K562 (cell line): ENCODE measurements at regions not wholly inside any gene's neighbourhood (a gene's known extent, or its start where the extent isn't known, plus 50 kb on each side); places are given as distances from the start of the nearest gene placed in this dataset.
"Not testable (repeated sequence)": the region's sequence is repeated elsewhere in the genome, so short reads cannot be mapped to it uniquely, and the experiment has no call there.

Experiments
- ATAC-seq: fragments of 200-7000 bp; cut with Tn5 transposase; 3 replicates; pipeline ENCODE4 v1.9.1; 2020; ENCODE audit warnings: moderate library complexity
- BruUV-seq: library from RNA; stranded (reverse); fragments of 400-500 nt; replicated peaks from 2 replicates; lab custom pipeline; 2021; lab: Mats Ljungman, UMichigan
- CTCF ChIA-PET: fragments of 300-600 bp; formaldehyde crosslinking; extraction: SDS; loops from one replicate; lab custom pipeline; 2021; ENCODE audit warnings: low intra/inter-chr PET ratio; lab: Yijun Ruan, JAX
- POLR2A ChIA-PET: fragments of 300-600, 350-650 bp; sonication (Branson Sonifier 250); formaldehyde crosslinking; extraction: SDS; loops from one replicate; lab custom pipeline; 2021; ENCODE audit warnings: antibody characterized with exemption, inconsistent platforms; lab: Yijun Ruan, JAX
- DNase-seq, 4 experiments: peaks; one replicate each; pipeline versions ENCODE4 v3.0.0 to v3.0.0-alpha.2; 2011 to 2018; ENCODE audit warnings: low spot score in 3 of 4, mixed read lengths in 3 of 4; ENCODE audit errors: extremely low read depth in 1 of 4
- FAIRE-seq: peaks from 2 replicates; lab custom pipeline; 2011; peaks lifted over from hg19 to GRCh38; lab: Jason Lieb, UNC
- H2AFZ ChIP-seq: 2 replicates; pipeline ENCODE4 v1.6.0; 2011; ENCODE audit warnings: low read depth, low read length, control low read depth, inconsistent platforms
- H3K27ac ChIP-seq: fragments of 200-600 bp; 3 replicates; pipeline ENCODE4 v1.8.0; 2011; ENCODE audit warnings: low read depth, mild to moderate bottlenecking, control low read depth, inconsistent platforms, low read length, moderate library complexity, mixed read lengths; ENCODE audit errors: extremely low read depth
- H3K27me3 ChIP-seq, 2 experiments: fragments of 300-600 bp in 1 of 2; 2 replicates in 1 of 2; 3 replicates in 1 of 2; pipeline versions ENCODE4 v1.6.0 to v1.8.0; 2011; ENCODE audit warnings: inconsistent platforms in 2 of 2, low read length in 2 of 2, mild to moderate bottlenecking in 1 of 2, mixed read lengths in 1 of 2, moderate library complexity in 1 of 2; ENCODE audit not compliant: control insufficient read depth in 2 of 2, insufficient read depth in 2 of 2
- H3K36me3 ChIP-seq: fragments of 300-600 bp; 3 replicates; pipeline ENCODE4 v1.8.0; 2011; ENCODE audit warnings: mild to moderate bottlenecking, low read length, inconsistent platforms; ENCODE audit not compliant: control insufficient read depth, insufficient read depth
- H3K4me1 ChIP-seq, 2 experiments: fragments of 200-600 bp in 1 of 2; replicated peaks in 1 of 2; 2 replicates in 1 of 2; 3 replicates in 1 of 2; pipeline versions ENCODE4 v1.5.1 to v1.8.0; 2011; ENCODE audit warnings: inconsistent platforms in 2 of 2, low read length in 2 of 2, mild to moderate bottlenecking in 1 of 2, mixed read lengths in 1 of 2, moderate library complexity in 1 of 2; ENCODE audit not compliant: control insufficient read depth in 2 of 2, insufficient read depth in 2 of 2
- H3K4me2 ChIP-seq: 2 replicates; pipeline ENCODE4 v1.6.1; 2011; ENCODE audit warnings: low read length, control low read depth, inconsistent platforms, mixed read lengths; ENCODE audit not compliant: insufficient read depth
- H3K4me3 ChIP-seq: fragments of 200-600 bp; sonication (generic), shearing (Covaris generic); 2 replicates; pipeline ENCODE4 v1.5.1; 2016; ENCODE audit warnings: control low read depth, inconsistent platforms
- H3K79me2 ChIP-seq: fragments of 200-600 bp; 3 replicates; pipeline ENCODE4 v1.8.0; 2011; ENCODE audit warnings: low read length, inconsistent platforms; ENCODE audit not compliant: control insufficient read depth, insufficient read depth
- H3K9ac ChIP-seq, 2 experiments: 2 replicates each; pipeline versions ENCODE4 v1.6.0 to v1.6.1; 2011; ENCODE audit warnings: low read depth in 2 of 2, low read length in 2 of 2, control low read depth in 1 of 2, inconsistent platforms in 1 of 2, mild to moderate bottlenecking in 1 of 2, mixed read lengths in 1 of 2; ENCODE audit not compliant: insufficient read depth in 1 of 2
- H3K9me1 ChIP-seq: one replicate; pipeline ENCODE4 v1.6.0; 2011; ENCODE audit warnings: inconsistent platforms, mild to moderate bottlenecking, low read length, moderate library complexity; ENCODE audit not compliant: control insufficient read depth, insufficient read depth
- H3K9me3 ChIP-seq: replicated peaks from 2 replicates; pipeline ENCODE4 v1.5.1; 2011; ENCODE audit warnings: low read depth, low read length, inconsistent platforms; ENCODE audit not compliant: control insufficient read depth, insufficient read depth
- H4K20me1 ChIP-seq: replicated peaks from 2 replicates; pipeline ENCODE4 v1.6.1; 2011; ENCODE audit warnings: low read length, inconsistent platforms, mixed read lengths; ENCODE audit not compliant: control insufficient read depth, insufficient read depth
- CC2D1A ChIP-seq: fragments of 450-650 bp; IDR thresholded peaks from 2 replicates; pipeline ENCODE4 v1.6.1; 2017; ENCODE audit warnings: mild to moderate bottlenecking
- KDM2B ChIP-seq: fragments of 250-450 bp; sonication (Bioruptor Pico); IDR thresholded peaks from 2 replicates; pipeline ENCODE4 v1.8.0; 2021; ENCODE audit warnings: mild to moderate bottlenecking, moderate library complexity
- MECOM ChIP-seq: fragments of 250-450 bp; sonication (Bioruptor Pico); IDR thresholded peaks from 2 replicates; pipeline ENCODE4 v1.8.0; 2022; ENCODE audit warnings: inconsistent platforms
- NR4A1 ChIP-seq, 2 experiments: fragments of 250-450 bp in 1 of 2; fragments of 450-650 bp in 1 of 2; sonication (Bioruptor Pico) in 1 of 2; IDR thresholded peaks; 2 replicates each; pipeline versions ENCODE4 v1.4.0 to v1.6.1; 2016 to 2020; ENCODE audit warnings: mild to moderate bottlenecking in 2 of 2, missing compliant biosample characterization in 1 of 2, missing genetic modification characterization in 1 of 2, moderate library complexity in 1 of 2
- PCBP1 ChIP-seq: fragments of 200-400 bp; formaldehyde crosslinking; IDR thresholded peaks from 2 replicates; pipeline ENCODE4 v1.6.1; 2018; ENCODE audit warnings: mild to moderate bottlenecking, low read depth, low read length; ENCODE audit not compliant: poor library complexity, severe bottlenecking
- TGIF2 ChIP-seq: sonication (generic); formaldehyde crosslinking; IDR thresholded peaks from 2 replicates; pipeline ENCODE4 v1.8.1; 2022; ENCODE audit warnings: mild to moderate bottlenecking, missing genetic modification reagents, moderate library complexity
- ZNF407 ChIP-seq: fragments of 450-650 bp; IDR thresholded peaks from 2 replicates; pipeline ENCODE4 v1.6.1; 2016; ENCODE audit warnings: low read depth
- WGBS: fragments of 100-300 bp; shearing (Covaris generic); methylation state at CpG from one replicate; pipeline ENCODE4 v1.1.6; 2016; ENCODE audit warnings: low coverage, mixed read lengths; ENCODE audit not compliant: insufficient coverage; ENCODE audit errors: missing lambda C conversion rate; 5-methylcytosine and 5-hydroxymethylcytosine counted together
- in situ Hi-C: fragments of 300-500 bp; cut with MboI; formaldehyde crosslinking; loops from 4 replicates; pipeline ENCODE4 v1.15.0; 2018; ENCODE audit warnings: inconsistent platforms, mixed read lengths
- intact Hi-C: fragments of 100-400 bp; cut with micrococcal nuclease; formaldehyde crosslinking; loops from 2 replicates; pipeline ENCODE4 v1.14.2; 2022

DNA sequence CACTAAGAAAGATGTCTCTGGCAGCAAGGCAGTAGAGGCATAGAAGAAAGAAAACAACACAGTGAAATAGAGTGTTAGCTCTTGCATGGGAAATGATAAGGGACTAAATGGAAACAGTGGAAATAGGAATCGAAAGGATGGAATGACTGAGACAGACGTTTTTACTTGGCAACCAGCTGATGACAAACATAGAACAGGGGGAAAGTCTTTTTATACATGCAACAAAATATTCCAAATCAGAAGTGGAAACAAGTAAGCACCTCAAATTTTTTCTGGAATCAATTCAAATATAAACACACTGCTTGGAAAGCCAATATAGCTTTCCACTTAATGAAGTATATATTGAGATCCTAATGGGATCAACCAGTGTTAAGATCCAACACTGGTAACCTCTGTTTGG lies 110.2 kb downstream of the MZT1 start (continued):
- no peak for TF ChIP-seq ZNF407
- no peak for TF ChIP-seq NR4A1 (CRISPR knock-in tag; IDR thresholded peaks at IDR 0.05)
- TF ChIP-seq NR4A1 (tag; IDR thresholded peaks at IDR 0.05): no peak
- TF ChIP-seq PCBP1: no peak
- TF ChIP-seq MECOM: no peak
- TF ChIP-seq CC2D1A: no peak
- no peak for TF ChIP-seq TGIF2 (CRISPR knock-in tag)
- TF ChIP-seq KDM2B: no peak

DNA sequence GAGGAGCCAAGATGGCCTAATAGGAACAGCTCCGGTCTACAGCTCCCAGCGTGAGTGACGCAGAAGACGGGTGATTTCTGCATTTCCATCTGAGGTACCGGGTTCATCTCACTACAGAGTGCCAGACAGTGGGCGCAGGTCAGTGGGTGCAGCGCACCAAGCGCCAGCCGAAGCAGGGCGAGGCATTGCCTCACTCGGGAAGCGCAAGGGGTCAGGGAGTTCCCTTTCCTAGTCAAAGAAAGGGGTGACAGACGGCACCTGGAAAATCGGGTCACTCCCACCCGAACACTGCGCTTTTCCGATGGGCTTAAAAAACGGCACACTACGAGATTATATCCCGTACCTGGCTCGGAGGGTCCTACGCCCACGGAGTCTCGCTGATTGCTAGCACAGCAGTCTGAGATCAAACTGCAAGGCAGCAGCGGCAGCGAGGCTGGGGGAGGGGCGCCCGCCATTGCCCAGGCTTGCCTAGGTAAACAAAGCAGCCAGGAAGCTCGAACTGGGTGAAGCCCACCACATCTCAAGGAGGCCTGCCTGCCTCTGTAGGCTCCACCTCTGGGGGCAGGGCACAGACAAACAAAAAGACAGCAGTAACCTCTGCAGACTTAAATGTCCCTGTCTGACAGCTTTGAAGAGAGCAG lies 117.1 kb downstream of the MZT1 start:
- FAIRE-seq, POLR2A ChIA-PET, BruUV-seq, in situ Hi-C loops, intact Hi-C loops, H3K9me3 ChIP-seq, H3K27ac ChIP-seq, H3K4me3 ChIP-seq, CTCF ChIA-PET, H3K9ac ChIP-seq, DNase-seq, H2AFZ ChIP-seq, H3K4me1 ChIP-seq, H3K36me3 ChIP-seq, ATAC-seq, H4K20me1 ChIP-seq, H3K4me2 ChIP-seq, H3K27me3 ChIP-seq, H3K9me1 ChIP-seq, H3K79me2 ChIP-seq: not testable (repeated sequence)
- 0% methylated on average over 6 of the region's 29 CpGs for WGBS
